T-helper 1 cell (primary cell): ENCODE measurements at regions not wholly inside any gene's neighbourhood (a gene's known extent, or its start where the extent isn't known, plus 50 kb on each side); places are given as distances from the start of the nearest gene placed in this dataset.

Experiments
- DNase-seq, 5 donors: peaks; one replicate each; pipeline ENCODE4 v3.0.0-alpha.2; 2012 to 2020

DNA sequence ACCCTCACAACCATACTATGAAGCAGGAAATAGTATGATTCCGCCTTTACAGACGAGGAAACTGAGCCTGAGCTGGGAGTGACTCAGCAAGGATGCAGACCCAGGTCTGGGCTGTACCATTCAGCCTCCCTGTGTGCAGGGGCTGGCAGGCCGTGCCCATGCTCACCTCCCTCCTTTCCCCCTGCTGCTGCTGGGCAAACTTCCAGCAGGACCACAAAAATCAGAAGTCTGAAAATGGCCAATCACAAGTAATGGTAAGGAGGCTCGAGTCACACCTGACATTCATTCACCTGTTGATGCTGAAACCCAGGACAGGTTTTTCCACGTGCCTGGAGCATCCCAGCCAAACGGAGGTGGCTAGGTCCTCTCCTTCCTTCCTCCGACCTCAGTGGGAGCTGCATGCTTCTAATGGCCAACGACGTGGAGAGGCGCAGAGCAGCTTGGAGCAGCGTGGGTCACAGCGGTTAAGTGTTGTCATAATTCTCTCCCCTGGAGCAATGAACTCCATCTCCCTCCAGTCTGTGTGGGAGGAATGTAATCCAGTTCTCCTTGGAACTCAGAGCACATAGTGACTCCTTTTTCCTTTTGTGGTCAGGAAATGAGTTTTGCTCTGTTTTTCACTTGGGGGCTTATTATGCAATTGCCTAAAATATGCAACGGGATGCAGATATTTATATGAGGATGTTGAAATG is 371.7 kb downstream of the BCOR start:
- DNase-seq: no peak

DNA sequence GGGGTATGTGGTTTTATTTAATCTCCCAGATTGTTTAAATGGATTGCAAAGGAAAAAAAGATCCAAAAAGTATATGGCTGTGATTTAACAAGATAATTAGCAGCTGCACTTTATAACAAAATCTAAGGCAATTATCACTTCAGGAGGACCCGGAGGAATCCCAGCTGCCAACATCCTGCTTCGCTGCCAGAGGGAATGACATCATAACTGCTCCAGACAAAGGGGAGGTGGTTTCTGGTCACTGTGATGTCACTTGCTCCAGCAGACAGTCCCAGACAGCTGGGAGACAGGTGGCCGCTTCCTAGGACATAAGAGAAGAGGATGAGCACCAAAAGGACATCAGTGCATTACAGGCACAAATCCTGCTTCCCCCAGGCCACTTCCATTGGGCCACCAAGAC is 371.0 kb downstream of the BCOR start:
- no peak for DNase-seq

DNA sequence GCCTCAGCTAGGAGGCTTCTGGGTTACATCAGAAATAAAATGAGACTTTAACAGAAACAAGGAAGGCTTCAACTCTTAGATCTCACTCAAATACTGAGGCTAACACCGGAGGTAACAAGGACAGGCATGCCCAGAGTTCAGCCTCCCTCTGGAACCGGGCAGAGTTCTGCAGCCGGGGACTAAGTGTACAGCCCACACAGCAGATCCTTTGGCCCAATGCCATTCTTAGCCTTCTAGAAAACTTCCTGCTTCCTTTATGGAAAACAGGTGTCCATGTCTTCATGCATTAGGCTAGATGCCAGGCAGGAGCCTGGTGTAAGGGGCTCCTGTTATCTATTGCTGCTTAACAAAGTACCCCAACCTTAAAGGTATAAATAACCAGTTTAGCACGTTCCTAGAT is 369.7 kb downstream of the BCOR start:
- DNase-seq: no peak

DNA sequence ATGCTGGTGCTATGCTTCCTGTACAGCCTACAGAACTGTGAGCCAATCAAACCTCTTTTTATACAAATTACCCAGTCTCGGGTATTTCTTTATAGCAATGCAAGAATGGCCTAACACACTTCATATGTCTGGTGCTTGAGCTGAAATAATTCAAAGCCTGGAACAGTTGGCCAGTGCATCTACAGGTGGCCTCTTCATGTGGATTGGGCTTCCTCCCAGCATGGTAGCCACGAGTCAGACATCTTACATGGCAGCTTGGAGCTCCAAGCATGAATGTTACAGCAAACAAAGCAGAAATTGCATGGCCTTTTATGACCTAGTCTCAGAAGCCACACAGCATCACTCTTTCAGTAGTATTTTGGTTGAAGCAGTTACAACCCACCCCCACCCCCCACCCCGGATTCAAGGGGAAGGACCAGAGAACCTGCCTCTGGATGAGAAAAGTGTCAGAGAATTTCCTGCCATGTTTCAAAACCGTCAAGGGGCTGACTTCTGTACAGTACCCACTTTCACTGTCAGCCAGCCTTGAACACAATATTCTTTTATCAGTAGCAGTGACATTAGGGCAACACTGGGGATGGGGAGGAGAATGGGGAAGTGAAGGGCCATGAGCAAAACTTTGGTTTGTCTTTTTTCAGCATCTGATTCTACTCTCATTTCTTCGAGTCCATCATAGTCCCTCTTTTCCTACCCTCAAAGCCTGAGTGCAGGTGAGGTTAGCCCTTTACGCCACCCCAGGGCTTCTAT is 368.7 kb downstream of the BCOR start:
- no peak for DNase-seq

GRCh38 chrX:39729981-39730661 is 367.6 kb downstream of the BCOR start:
- no peak for DNase-seq

DNA sequence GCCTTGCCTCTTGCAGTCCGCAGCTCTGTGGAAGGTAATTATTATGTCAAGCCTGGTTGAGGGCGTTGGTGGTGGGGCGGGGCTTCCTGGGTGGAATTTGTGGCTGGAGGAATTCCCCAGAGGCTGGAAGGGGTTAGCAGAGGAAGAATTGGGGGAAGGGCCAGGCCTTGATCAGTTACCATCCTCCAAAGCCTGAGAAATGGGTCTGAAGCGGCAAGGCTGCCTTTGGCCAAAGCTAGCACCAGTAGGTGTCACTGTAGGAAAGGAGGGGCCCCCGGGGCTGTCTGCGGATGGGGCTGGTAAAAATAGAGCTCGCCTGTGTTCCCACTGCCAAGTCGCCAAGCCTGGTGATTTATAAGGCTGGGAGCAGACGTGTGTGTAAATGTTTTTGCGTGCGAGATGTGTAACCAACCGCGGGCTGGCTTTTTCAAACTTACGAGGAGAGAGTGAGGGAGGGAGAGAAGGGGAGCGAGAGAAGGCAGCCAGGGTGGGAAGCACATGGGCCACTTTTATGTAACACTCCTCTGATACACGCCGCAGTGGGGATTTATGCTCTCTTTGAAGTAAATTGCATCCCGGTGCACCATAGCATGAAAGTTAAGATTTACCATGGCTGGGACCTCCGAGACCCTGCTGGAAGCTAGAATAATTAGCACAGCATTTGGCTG is 367.0 kb downstream of the BCOR start:
- DNase-seq: peak; percentile 9 to 55 (median 25)

GRCh38 chrX:39731330-39731667 is 366.5 kb downstream of the BCOR start:
- DNase-seq: no peak

DNA sequence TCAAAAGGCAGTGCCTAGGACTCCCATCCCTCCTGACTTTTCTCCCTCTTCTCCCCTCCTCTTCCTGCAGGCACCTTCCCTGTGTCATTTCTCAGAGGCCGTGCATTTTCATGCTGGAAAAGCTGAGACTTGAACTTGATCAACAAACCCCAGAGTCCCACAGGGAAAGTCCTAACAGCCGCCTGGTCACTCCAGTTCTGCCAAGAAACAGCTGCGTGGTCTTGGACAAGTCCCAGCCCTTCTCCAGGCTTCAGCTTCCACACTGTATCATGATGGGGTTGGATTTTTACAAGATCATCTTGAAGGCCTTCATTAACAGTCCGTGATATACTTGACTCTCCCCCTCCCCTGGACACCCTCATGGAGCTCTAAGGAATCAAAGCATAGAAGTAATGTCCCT is 366.0 kb downstream of the BCOR start:
- no peak for DNase-seq

DNA sequence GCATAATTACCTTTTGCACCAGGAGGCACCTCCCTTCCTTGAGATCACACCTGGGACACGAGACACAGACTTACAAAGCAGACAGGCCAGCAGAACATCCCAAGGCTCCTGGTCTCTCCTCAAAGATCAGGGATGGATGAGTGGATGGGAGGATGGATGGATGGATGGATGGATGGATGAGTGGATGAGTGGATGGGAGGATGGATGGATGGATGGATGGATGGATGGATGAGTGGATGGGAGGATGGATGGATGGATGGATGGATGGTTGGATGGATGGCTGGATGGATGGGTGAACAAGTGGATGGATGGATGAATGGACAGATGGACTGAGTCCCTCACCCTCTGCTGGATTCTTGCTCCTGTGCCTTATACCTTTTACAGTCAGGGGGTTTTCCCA is 364.0 kb downstream of the BCOR start:
- DNase-seq: no peak

- no peak for DNase-seq
These were observed 363.5 kb downstream of the BCOR start for GRCh38 chrX:39734174-39734776.

DNA sequence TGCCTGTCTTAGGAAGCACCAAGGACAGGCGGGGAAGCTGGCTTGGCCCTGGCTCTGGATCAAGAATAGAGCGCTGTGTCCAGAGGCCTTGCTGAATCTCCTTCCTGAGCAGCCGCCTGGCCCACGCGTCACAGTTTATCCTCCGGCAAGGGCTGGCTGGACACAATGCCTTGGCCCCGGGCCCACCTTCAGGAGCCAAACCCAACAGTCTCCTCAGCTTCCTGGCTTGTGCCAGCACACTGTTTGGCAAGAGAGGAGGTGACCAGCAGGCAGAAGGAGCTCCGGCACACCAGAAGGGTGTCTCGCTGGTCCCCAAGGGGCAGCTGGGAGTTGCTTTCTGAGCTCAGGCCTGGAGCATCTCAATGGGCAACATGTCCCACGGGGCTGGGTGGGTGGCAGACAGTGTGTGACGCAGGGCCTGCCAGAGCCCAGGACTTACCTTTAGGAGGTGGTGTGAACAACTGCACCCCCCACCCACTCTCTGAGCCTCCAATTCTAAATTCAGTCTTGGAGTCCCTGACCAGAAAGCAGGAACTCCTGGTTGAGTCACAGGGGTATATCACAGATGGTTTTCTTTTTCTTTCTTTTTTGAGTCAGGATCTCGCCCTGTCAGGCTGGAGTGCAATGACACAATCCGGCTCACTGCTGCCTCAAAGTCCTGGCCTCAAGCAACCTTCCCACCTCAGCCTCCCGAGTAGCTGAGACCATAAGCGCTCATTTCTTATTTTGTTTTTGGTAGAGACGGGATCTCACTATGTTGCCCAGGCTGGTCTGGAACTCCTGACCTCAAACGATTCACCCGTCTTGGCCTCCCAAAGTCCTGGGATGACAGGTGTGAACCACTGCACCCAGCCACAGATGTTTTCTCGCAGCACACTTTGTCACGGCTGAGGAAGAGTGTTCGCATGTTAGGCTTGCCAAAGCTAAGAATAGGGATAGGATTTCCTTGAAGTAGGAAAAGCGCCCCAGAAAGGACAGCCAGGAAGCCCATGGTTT is 361.2 kb downstream of the BCOR start:
- no peak for DNase-seq

DNA sequence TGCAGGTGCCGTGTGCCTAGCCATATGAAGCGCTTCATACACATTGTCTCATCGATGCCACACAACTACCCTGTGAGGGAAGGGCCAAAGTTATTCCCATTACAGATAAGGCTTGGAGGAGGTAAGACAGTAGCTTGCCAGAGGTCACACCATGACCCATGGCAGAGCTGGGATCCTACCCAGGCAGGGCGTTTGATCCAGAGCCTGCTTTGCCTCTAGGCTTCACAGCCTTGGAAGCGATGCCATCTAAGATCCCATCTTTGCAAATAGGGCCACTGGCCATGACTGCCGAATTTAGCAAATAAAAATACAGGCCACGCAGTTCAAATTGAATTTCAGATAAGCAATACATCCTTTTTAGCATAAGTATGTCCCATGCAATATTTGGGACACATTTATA is 358.2 kb downstream of the BCOR start:
- no peak for DNase-seq

GRCh38 chrX:39740078-39740477 is 357.7 kb downstream of the BCOR start:
- DNase-seq: no peak

DNA sequence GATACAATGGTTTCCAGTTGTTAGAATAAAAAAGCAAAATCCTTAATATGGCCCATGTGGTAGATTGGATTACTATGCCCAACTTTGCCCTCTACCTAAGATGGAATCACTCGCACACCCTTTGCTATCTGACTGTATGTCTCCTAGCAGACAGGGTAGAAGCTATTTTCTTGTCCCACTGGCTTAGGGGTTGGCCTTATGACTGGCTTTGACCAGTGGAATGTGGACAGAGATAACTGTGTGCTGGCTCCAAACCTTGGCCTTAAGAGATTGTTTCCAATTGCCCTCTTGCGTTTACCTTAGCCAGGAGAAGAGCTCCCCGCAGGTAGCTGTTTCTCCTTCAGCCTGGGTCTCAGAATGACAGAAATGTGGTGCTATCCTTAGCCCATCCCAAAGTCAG is 355.9 kb downstream of the BCOR start:
- no peak for DNase-seq

GRCh38 chrX:39745818-39746217 is 351.9 kb downstream of the BCOR start:
- no peak for DNase-seq

DNA sequence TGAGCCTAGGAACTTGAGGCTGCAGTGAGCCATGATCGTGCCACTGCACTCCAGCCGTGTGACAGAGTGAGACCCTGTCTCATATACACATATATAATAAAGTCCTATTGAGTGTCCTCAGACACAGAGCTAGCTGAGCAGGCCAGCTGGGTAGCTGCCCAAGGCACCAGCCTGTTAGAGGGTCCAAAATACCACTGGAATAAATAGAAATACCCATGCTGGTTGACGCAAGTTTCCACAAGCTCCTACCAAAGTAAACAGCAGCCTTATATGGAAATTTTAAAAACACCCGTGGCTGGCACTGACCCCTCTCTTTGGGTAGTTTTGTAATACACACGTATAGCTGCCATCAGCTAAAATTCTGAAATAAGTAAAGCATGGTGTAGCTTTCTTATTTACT is 348.6 kb downstream of the BCOR start:
- no peak for DNase-seq

DNA sequence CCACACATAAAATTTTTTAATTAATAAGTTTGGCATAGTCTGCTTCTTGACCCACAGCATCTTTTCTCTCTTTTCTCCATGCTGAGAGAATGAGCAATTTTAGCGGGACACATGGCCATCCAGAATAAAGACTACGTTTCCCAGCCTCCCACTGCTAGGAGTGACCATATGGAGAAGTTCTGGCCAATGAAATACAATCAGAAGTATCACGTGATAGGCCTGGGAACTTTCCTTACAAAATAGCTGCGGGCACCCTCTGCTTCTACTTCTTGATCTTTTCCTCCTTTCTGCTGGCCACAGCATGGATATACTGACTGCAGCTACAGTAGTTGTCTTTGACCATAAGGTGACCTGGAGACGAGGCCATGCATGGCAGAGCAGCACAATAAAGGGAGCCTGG is 348.0 kb downstream of the BCOR start:
- no peak for DNase-seq

DNA sequence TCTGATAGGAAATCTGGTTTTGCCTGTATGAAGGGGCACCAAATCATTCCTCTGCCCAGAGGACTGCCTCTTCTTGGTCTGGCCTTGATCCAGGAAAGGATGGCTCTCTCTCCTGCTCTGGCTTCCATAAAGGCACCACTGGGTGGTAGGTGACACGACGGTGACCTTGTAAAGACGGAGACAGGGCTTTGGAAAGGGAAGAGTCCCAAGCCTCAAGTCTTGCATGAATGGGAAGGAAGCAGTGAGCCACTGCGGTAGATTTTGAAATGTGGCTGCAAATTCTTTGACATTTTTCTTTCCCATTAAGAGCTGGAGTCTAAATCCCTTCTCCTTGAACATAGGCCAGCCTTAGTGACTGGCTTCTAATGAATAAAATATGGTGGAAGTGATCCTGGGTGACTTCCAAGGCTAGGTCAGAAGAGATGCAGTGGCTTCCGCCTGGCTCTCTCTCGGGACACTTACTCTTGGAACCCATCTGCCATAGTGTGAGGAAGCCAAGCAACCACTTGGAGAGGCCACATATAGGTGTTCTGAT is 347.4 kb downstream of the BCOR start:
- no peak for DNase-seq

GRCh38 chrX:39750848-39751247 is 346.9 kb downstream of the BCOR start:
- DNase-seq: no peak

- DNase-seq: no peak
These were observed 344.9 kb downstream of the BCOR start for GRCh38 chrX:39752815-39753214.

DNA sequence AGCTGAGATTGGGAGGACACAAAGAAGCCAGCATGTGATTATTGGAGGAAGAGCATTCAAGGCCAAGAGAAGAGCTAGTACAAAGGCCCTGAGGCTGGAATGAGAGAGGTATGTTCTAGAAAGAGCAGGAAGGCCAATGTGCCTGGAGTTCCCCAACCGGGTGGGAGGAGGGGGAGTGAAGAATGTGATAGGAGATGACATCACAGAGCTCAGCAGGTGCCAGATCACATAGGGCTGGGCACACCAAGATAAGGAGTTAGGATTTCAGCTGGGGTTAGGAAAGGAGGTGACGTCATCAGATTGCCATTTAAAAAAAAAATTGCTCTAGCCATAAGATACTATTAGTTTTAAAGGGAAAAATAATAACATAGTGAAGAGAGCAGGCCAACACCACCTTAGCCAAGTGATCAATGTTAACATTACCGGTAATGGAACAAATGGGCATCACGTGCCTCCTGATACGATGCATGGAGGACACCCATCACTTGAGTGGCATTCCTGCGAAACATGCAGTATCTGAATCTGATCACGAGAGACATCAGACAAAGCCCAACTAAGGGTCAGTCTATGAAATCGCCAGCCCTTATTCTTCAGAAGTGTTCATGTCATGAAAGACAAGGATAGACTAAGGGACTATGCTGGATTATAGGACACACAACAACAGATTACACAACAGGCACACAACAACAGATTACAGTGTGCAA is 344.3 kb downstream of the BCOR start:
- no peak for DNase-seq
